Stimulated activated CD8-positive, alpha-beta memory T cell treated with anti-CD3 and anti-CD28 coated beads, Interleukin-7, amount 100 ng/mL, for 48 hours (primary cell): ENCODE measurements at regions not wholly inside any gene's neighbourhood (a gene's known extent, or its start where the extent isn't known, plus 50 kb on each side); places are given as distances from the start of the nearest gene placed in this dataset.
"Not testable (repeated sequence)": the region's sequence is repeated elsewhere in the genome, so short reads cannot be mapped to it uniquely, and the experiment has no call there.

Source experiments
- DNase-seq, 2 donors: peaks; one replicate each; pipeline ENCODE4 v3.0.0-alpha.2; 2020; ENCODE audit warnings: low read depth in 1 of 2; ENCODE audit errors: extremely low read depth in 1 of 2

DNA sequence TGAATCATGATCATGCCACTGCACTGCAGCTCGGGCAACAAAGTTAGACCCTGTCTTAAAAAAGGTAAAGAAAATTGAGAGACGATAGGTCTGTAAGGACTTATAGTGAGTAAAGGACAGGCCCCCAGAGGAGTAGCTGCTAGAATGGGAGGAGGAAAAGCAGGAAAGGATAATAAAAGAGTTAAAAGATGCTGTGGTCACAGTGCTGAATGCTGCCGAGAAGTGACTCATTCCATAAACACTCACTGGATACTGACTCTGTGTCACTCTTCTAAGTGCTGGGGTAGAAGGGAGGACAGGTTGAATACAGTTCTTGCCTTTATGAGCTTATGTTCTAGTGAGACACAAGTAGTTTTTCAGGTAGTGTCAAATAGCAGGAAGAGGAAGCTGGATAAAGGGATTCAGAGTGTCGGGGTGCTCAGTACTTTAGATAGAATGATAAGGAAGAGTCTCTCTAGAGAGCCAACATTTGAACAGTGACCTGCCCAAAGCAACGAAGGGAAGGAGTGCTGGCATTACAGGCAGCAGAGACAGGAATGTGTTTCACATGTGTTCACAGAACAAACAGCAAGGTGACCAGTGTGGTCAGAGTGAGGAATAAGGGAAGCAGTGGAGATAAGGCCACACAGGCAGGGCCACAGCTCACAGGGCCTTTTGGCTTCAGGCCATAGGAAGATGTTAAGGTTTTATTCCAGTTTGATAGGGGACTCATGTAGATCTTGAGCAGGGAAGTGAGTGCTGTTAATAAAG lies 1240.5 kb downstream of the UQCRFS1 start:
- no peak for DNase-seq

- DNase-seq = no peak
These were observed 1241.1 kb downstream of the UQCRFS1 start for GRCh38 chr19:27971869-27972268.

GRCh38 chr19:27971071-27971470 lies 1241.9 kb downstream of the UQCRFS1 start:
- DNase-seq = no peak

GRCh38 chr19:27966390-27966816 lies 1246.5 kb downstream of the UQCRFS1 start:
- no peak for DNase-seq

GRCh38 chr19:27964185-27964584 lies 1248.8 kb downstream of the UQCRFS1 start:
- no peak for DNase-seq

- DNase-seq = no peak
These were observed 1250.7 kb downstream of the UQCRFS1 start for GRCh38 chr19:27962264-27962663.

DNA sequence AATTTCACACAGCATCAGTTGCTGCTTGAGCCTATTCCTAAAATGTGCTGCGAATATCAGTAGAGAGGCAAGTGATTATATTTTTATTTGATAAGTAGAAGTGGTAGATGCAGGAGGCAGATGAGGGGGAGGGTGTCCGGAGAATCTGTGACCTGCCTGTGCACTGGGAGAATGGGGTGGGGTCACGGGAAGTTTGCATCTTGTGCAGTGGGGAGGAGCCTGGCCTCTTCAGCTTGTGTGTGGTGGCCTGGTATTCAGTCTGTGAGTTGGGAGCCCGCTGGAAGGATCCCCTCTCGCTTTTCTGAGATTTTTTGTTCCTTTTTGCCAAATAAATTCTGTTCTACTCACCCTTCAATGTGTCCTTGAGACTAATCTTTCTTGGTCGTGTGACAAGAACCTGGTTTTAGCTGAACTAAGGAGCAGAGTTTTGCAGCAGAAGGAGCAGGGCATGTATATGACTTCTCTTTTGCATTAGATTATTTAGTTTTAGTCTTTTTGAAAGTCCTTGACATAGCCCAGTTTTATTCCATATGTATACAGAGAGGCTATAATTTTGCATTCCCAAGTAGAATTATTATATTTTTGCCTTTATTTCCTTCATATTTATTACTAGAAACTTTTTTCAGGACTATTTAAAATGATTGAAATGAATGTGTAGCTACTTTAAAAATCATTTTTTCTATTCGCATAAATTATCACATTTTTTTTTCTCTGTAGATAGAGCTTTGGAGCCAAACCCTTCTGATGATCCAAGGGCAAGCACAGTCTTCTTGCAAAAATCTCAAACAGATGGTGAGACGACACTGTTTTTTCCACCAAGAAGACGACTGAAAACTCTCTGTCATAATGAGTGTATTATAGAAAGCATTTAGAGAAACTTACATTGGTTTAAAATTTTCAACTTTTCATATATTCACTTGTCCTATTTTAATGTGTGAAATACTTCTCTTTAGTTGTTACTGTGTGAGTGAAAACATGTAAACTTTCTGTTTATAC lies 1257.2 kb downstream of the UQCRFS1 start:
- no peak for DNase-seq

DNA sequence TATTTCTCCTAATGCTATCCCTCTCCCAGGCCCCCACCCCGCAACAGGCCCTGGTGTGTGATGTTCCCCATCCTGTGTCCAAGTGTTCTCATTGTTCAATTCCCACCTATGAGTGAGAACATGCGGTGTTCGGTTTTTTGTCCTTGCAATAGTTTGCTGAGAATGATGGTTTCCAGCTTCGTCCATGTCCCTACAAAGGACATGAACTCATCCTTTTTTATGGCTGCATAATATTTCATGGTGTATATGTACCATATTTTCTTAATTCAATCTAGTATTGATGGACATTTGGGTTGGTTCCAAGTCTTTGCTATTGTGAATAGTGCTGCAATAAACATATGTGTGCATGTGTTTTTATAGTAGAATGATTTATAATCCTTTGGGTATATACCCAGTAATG lies 1270.3 kb downstream of the UQCRFS1 start:
- DNase-seq = not testable (repeated sequence)

- DNase-seq = no peak
These were observed 1276.8 kb downstream of the UQCRFS1 start for GRCh38 chr19:27936139-27936538.

DNA sequence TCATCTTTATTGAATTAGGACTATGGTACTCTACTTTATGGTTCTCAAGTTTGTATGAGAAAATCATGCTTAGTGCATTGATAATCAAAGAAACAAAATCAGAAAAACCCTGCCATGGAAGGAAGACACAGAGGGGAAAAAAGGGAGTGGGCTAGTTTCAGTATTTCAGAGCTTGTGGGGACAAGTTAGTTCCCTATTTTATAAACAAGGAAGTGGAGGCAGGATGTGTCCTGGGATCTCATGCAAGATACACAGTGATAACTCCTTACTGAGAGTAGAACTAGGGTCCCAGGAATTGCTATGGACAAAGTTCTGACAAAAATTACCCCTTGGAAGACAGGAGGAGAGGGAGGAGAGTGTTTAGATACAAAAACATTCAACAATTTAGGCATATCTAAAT lies 1277.3 kb downstream of the UQCRFS1 start:
- no peak for DNase-seq

GRCh38 chr19:27929399-27929798 lies 1283.6 kb downstream of the UQCRFS1 start:
- DNase-seq = no peak

- no peak for DNase-seq
These were observed 1287.7 kb downstream of the UQCRFS1 start for GRCh38 chr19:27925202-27925601.

GRCh38 chr19:27922970-27923369 lies 1290.0 kb downstream of the UQCRFS1 start:
- DNase-seq = no peak

- DNase-seq = no peak
These were observed 1292.2 kb downstream of the UQCRFS1 start for GRCh38 chr19:27920774-27921173.

GRCh38 chr19:27918818-27919217 lies 1294.1 kb downstream of the UQCRFS1 start:
- DNase-seq = no peak

DNA sequence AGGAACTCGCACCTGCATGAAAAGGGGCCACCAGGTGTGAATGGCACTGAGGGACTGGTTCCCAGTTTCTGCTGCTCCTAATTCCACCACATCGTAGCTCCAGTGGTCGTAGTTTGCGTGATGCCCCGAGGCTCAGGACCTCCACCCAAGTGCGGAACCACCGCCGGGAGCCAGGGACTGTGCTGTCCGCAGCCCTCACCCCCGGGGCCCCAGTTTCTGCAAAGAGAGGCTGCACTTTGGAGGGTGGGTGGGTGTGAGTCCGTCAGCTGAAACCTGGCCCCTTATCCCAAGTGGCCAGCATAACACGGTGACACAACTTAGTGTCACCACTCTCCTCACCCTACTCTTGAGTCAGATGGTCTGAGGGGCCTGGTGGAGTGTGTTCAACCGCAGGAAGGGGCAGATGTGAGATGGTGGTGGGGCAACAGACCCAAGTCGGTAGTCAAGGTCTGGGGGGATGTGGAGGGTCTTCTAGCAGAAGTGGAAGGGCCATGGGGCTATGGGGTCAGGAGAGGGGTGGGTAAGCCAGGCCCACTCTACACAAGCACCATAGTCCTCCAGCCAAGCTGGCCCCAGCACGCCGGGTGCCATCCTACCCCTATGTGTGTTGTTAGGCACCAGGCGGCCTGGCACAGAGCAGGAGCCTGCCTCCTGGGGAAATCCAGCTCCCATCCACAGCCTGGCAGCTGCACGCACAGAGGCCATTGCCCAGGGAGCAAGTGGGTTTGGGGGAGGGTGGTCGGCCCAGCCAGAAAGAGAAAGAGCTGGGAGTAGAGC lies 1301.6 kb downstream of the UQCRFS1 start:
- DNase-seq = no peak

DNA sequence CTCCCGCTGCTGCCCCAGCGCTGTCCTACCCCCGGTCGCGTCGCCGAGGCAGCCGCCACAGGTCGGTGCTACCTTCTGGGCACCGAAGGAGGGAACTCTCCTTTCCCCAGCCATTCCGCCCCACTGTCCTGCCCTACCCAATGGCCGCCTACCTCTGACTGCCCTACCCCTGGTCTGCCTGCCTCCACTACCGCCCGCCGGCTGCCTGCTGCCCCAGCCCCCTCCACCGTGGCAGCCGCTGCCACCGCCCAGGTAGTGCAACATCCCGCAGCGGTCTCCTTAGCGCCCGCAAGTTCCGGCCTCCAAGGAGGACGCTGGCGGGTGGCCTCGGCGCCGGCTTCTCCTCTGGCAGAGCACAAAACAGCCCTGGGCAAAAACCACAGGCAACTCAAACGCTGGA lies 1303.1 kb downstream of the UQCRFS1 start:
- no peak for DNase-seq

DNA sequence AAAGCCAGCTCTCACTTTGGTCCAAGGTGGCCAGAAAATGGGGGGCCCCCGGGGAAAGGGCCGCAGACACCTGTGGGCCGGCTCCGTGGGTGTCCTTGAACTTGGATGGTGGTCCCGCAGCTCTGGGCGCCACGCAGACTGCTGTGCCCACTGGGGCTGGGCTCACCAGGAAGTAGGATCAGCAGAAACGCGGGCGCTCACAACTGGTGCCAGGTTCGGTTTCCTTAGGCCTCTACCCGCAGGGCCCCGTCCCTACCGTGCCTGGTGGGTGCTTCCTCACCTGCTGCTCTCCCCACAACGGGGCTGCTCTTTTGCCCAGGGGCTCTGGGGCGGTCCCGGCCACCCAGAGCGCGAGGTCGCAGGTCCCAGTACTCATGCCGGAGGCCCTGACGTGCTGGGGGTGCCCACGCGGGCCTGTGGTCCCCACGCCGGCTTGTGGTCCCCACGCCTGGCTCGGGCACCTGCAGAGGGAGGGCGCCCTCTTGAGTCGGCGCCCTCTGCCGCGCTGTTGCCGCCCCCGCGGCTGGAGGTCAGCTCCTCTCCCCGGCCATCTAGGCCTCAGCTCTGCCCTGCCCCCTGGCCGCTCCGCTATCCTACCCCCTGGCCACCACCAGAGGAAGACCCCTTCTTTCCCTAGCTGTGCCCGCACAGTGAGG lies 1303.6 kb downstream of the UQCRFS1 start:
- DNase-seq = no peak

GRCh38 chr19:27906081-27906480 lies 1306.9 kb downstream of the UQCRFS1 start:
- DNase-seq = no peak

DNA sequence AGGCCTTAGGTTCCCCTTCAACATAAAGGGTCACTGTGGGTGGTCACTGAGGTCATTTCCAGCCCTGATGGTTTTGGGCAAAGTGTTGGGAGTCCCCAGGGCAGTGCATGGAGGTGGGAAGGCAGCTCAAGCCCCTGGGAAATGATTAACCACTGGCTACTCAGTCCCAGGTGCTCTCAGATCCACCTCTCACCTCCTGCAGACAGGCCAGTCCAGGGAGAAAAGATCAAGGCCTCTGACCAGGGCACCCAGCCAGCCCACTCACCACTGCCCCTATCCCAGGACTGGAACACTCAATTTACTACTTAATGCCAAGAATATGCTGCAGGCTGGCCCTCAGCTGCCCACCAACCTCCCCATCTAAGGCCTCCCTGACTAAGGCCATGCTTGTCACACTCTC lies 1307.9 kb downstream of the UQCRFS1 start:
- no peak for DNase-seq

GRCh38 chr19:27901078-27901477 lies 1311.9 kb downstream of the UQCRFS1 start:
- DNase-seq = no peak
